Ascending aorta (tissue), 2 donors: ENCODE measurements at regions not wholly inside any gene's neighbourhood (a gene's known extent, or its start where the extent isn't known, plus 50 kb on each side); places are given as distances from the start of the nearest gene placed in this dataset.

Experiments
- DNase-seq, 2 donors: peaks; one replicate each; pipeline ENCODE4 v3.0.0-alpha.2; 2019; ENCODE audit warnings: low spot score in 2 of 2
- H3K27ac ChIP-seq, 2 donors: fragments of 200-600 bp; sonication (generic); one replicate each; pipeline ENCODE4 v1.5.1; 2016 to 2017; ENCODE audit warnings: mild to moderate bottlenecking in 1 of 2
- H3K27me3 ChIP-seq: fragments of 200-600 bp; sonication (generic); one replicate; pipeline ENCODE4 v1.5.1; 2017
- H3K36me3 ChIP-seq, 2 donors: fragments of 200-600 bp; sonication (generic); one replicate each; pipeline ENCODE4 v1.5.1; 2016
- H3K4me1 ChIP-seq, 2 donors: fragments of 200-600 bp; sonication (generic); one replicate each; pipeline ENCODE4 v1.5.1; 2016 to 2017; ENCODE audit warnings: mild to moderate bottlenecking in 1 of 2
- H3K4me3 ChIP-seq, 2 donors: fragments of 200-600 bp; sonication (generic); one replicate each; pipeline ENCODE4 v1.5.1; 2016 to 2017; ENCODE audit warnings: mild to moderate bottlenecking in 1 of 2
- H3K9me3 ChIP-seq, 2 donors: fragments of 200-600 bp; sonication (generic); one replicate each; pipeline ENCODE4 v1.5.1; 2016
- CTCF ChIP-seq, 3 experiments: fragments of 200-600 bp in 2 of 3; fragments of 450-650 bp in 1 of 3; sonication (generic) in 2 of 3; IDR thresholded peaks; one replicate each; pipeline ENCODE4 v1.5.1; 2016 to 2019; ENCODE audit warnings: antibody characterized with exemption in 3 of 3, mild to moderate bottlenecking in 1 of 3, moderate library complexity in 1 of 3
- intact Hi-C: fragments of 100-400 bp; cut with DNase I; formaldehyde crosslinking; loops from one replicate; pipeline ENCODE4 v1.15.1; 2023

GRCh38 chr16:86393907-86394626 lies 116.3 kb upstream of the FOXF1 start:
- intact Hi-C loops, result no loop called here
- Histone ChIP-seq H3K4me3 (no peak overlapping the region), H3K9me3 (no peaks in the 10 kb centered on the region), H3K4me1 (no peaks in the 10 kb centered on the region), H3K36me3 (no peaks in the 10 kb centered on the region), H3K27me3 (no peaks in the 10 kb centered on the region), H3K27ac (no peak overlapping the region)
- no peak for TF ChIP-seq CTCF (IDR thresholded peaks at IDR 0.05)
- no peak for DNase-seq

GRCh38 chr16:86395477-86395876 lies 114.8 kb upstream of the FOXF1 start:
- Histone ChIP-seq H3K36me3 (no peaks in the 10 kb centered on the region), H3K27me3 (no peaks in the 10 kb centered on the region), H3K4me3 (no peak overlapping the region), H3K4me1 (no peaks in the 10 kb centered on the region), H3K27ac (no peak overlapping the region), H3K9me3 (no peaks in the 10 kb centered on the region)
- TF ChIP-seq CTCF (IDR thresholded peaks at IDR 0.05), result no peak
- intact Hi-C loops, result no loop called here
- DNase-seq, result no peak

- intact Hi-C loops, result no loop called here
- H3K9me3 ChIP-seq, result no peaks in the 10 kb centered on the region
- TF ChIP-seq CTCF (IDR thresholded peaks at IDR 0.05), result no peak
- no peak for DNase-seq
- H3K36me3 ChIP-seq, result no peaks in the 10 kb centered on the region
- H3K4me3 ChIP-seq, result no peak overlapping the region
- no peaks in the 10 kb centered on the region for H3K4me1 ChIP-seq
- no peak overlapping the region for H3K27ac ChIP-seq
- H3K27me3 ChIP-seq, result no peaks in the 10 kb centered on the region
These were observed 113.9 kb upstream of the FOXF1 start for GRCh38 chr16:86396422-86396821.

GRCh38 chr16:86396901-86397311 lies 113.4 kb upstream of the FOXF1 start:
- H3K4me3 ChIP-seq, result no peak overlapping the region
- no peaks in the 10 kb centered on the region for H3K27me3 ChIP-seq
- no peak for DNase-seq
- no peak overlapping the region for H3K27ac ChIP-seq
- no peaks in the 10 kb centered on the region for H3K9me3 ChIP-seq
- intact Hi-C loops, result no loop called here
- TF ChIP-seq CTCF (IDR thresholded peaks at IDR 0.05), result no peak
- H3K36me3 ChIP-seq, result no peaks in the 10 kb centered on the region
- H3K4me1 ChIP-seq, result no peaks in the 10 kb centered on the region

- intact Hi-C loops, result no loop called here
- H3K27me3 ChIP-seq, result no peaks in the 10 kb centered on the region
- DNase-seq, result no peak
- H3K4me3 ChIP-seq, result no peak overlapping the region
- no peak overlapping the region for H3K27ac ChIP-seq
- no peak for TF ChIP-seq CTCF (IDR thresholded peaks at IDR 0.05)
- H3K36me3 ChIP-seq, result no peaks in the 10 kb centered on the region
- no peaks in the 10 kb centered on the region for H3K4me1 ChIP-seq
- H3K9me3 ChIP-seq, result no peaks in the 10 kb centered on the region
These were observed 112.1 kb upstream of the FOXF1 start for GRCh38 chr16:86398201-86398600.

- H3K27me3 ChIP-seq, result no peaks in the 10 kb centered on the region
- TF ChIP-seq CTCF (IDR thresholded peaks at IDR 0.05), result no peak
- no peak for DNase-seq
- H3K4me1 ChIP-seq, result no peaks in the 10 kb centered on the region
- H3K4me3 ChIP-seq, result no peak overlapping the region
- intact Hi-C loops, result no loop called here
- H3K27ac ChIP-seq, result no peak overlapping the region
- no peaks in the 10 kb centered on the region for H3K36me3 ChIP-seq
- H3K9me3 ChIP-seq, result no peaks in the 10 kb centered on the region
These were observed 111.7 kb upstream of the FOXF1 start for GRCh38 chr16:86398622-86399021.
